ENCODE measurements at regions not wholly inside any gene's neighbourhood (a gene's known extent, or its start where the extent isn't known, plus 50 kb on each side); places are given as distances from the start of the nearest gene placed in this dataset.

- H3K27ac ChIP-seq = no peak overlapping the region
- H3K4me3 ChIP-seq = no peak overlapping the region
- DNase-seq (peak in 1 of 3 donors; percentile 39), ATAC-seq (peak; percentile 40 to 74 (median 50))
- WGBS (ENCODE audit: insufficient coverage, low coverage, low lambda C conversion rate, missing lambda C conversion rate) = 49% methylated on average over 3 of the region's 7 CpGs
- H3K4me1 ChIP-seq = no peaks in the 10 kb centered on the region
- H3K9me3 ChIP-seq = no peaks in the 10 kb centered on the region
- intact Hi-C loops (cut with DNase I) = no loop called here
- TF ChIP-seq, protein P1, sequence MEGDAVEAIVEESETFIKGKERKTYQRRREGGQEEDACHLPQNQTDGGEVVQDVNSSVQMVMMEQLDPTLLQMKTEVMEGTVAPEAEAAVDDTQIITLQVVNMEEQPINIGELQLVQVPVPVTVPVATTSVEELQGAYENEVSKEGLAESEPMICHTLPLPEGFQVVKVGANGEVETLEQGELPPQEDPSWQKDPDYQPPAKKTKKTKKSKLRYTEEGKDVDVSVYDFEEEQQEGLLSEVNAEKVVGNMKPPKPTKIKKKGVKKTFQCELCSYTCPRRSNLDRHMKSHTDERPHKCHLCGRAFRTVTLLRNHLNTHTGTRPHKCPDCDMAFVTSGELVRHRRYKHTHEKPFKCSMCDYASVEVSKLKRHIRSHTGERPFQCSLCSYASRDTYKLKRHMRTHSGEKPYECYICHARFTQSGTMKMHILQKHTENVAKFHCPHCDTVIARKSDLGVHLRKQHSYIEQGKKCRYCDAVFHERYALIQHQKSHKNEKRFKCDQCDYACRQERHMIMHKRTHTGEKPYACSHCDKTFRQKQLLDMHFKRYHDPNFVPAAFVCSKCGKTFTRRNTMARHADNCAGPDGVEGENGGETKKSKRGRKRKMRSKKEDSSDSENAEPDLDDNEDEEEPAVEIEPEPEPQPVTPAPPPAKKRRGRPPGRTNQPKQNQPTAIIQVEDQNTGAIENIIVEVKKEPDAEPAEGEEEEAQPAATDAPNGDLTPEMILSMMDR (IDR thresholded peaks at IDR 0.05) = peak in 2 of 4 donors; percentile 6 to 18
- TF ChIP-seq POLR2A (IDR thresholded peaks at IDR 0.05) = no peak
- no peaks in the 10 kb centered on the region for H3K36me3 ChIP-seq
- H3K27me3 ChIP-seq = no peaks in the 10 kb centered on the region
Observed at GRCh38 chr5:62720031-62720441, 141.4 kb downstream of the LRRC70 start.

GRCh38 chr5:62719061-62719720 lies 140.6 kb downstream of the LRRC70 start:
- no peak overlapping the region for H3K27ac ChIP-seq
- no peak for ATAC-seq
- intact Hi-C loops (cut with DNase I) = no loop called here
- H3K4me1 ChIP-seq = no peaks in the 10 kb centered on the region
- H3K27me3 ChIP-seq = no peaks in the 10 kb centered on the region
- H3K9me3 ChIP-seq = no peaks in the 10 kb centered on the region
- TF ChIP-seq, protein P1 (IDR thresholded peaks at IDR 0.05) = no peak
- no peak for TF ChIP-seq POLR2A (IDR thresholded peaks at IDR 0.05)
- no peak for DNase-seq
- H3K36me3 ChIP-seq = no peaks in the 10 kb centered on the region
- no peak overlapping the region for H3K4me3 ChIP-seq
- 68% methylated on average over 9 of the region's 9 CpGs for WGBS (ENCODE audit: insufficient coverage, low coverage, low lambda C conversion rate, missing lambda C conversion rate)

- Histone ChIP-seq H3K36me3 (no peaks in the 10 kb centered on the region), H3K27ac (no peak overlapping the region), H3K4me3 (no peak overlapping the region), H3K9me3 (no peaks in the 10 kb centered on the region), H3K27me3 (no peaks in the 10 kb centered on the region), H3K4me1 (no peaks in the 10 kb centered on the region)
- TF ChIP-seq POLR2A (IDR thresholded peaks at IDR 0.05) = no peak
- TF ChIP-seq, protein P1 (IDR thresholded peaks at IDR 0.05) = no peak
- intact Hi-C loops (cut with DNase I) = no loop called here
- no peak for DNase-seq
- WGBS (ENCODE audit: insufficient coverage, low coverage, low lambda C conversion rate, missing lambda C conversion rate) = 60% methylated on average over 2 of the region's 2 CpGs
- no peak for ATAC-seq
Observed at GRCh38 chr5:62718324-62718723, 139.7 kb downstream of the LRRC70 start.

DNA sequence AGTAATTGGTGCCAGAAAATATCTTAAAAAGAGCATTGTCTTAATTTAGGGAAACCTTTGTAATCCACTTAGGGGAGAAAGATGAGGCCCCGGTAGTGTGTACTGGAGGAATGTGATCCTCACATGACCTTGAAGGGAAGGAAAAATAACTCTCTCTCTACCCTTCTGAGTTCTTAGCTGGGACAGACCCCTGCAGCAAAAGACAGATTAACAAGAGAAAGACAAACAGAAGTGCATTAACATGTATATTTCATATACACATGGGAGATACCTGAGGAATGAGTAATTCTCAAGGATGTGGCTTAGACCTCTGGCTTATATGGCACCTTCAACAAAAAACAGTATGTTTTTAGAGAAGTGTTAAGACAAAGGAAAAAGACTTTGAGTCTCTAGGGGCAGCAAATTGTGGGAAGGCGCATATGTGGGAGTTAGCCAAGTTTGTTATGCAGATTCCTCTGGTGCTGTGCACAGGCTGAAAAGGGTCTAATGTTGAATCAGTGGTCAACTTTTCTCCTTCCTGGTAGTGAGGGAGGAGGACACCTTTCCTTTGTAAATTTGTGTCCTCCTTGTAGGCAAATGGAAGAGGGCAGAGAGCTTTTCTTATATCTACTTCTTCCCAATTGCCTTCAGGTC lies 138.8 kb downstream of the LRRC70 start:
- H3K27ac ChIP-seq = no peak overlapping the region
- intact Hi-C loops (cut with DNase I) = no loop called here
- 67% methylated on average over 2 of the region's 2 CpGs for WGBS (ENCODE audit: insufficient coverage, low coverage, low lambda C conversion rate, missing lambda C conversion rate)
- no peak overlapping the region for H3K4me3 ChIP-seq
- H3K4me1 ChIP-seq = no peaks in the 10 kb centered on the region
- DNase-seq (no peak), ATAC-seq (no peak)
- no peaks in the 10 kb centered on the region for H3K36me3 ChIP-seq
- no peaks in the 10 kb centered on the region for H3K27me3 ChIP-seq
- no peaks in the 10 kb centered on the region for H3K9me3 ChIP-seq
- TF ChIP-seq POLR2A (IDR thresholded peaks at IDR 0.05) = no peak
- TF ChIP-seq, protein P1 (IDR thresholded peaks at IDR 0.05) = no peak
